Endothelial cell of umbilical vein (primary cell): ENCODE measurements at regions not wholly inside any gene's neighbourhood (a gene's known extent, or its start where the extent isn't known, plus 50 kb on each side); places are given as distances from the start of the nearest gene placed in this dataset.
"Not testable (repeated sequence)": the region's sequence is repeated elsewhere in the genome, so short reads cannot be mapped to it uniquely, and the experiment has no call there.

Experiments used
- BruUV-seq: library from RNA; stranded (reverse); fragments of 400-500 nt; replicated peaks from 2 replicates; lab custom pipeline; 2021; lab: Mats Ljungman, UMichigan
- CTCF ChIA-PET: fragments of 300-600, 350-600 bp; sonication (Branson Sonifier 250); formaldehyde crosslinking; loops from one replicate; lab custom pipeline; 2021; ENCODE audit warnings: antibody characterized with exemption, inconsistent platforms; lab: Charles Lee
- POLR2A ChIA-PET: fragments of 300-600, 350-600 bp; sonication (Branson Sonifier 250); formaldehyde crosslinking; loops from one replicate; lab custom pipeline; 2021; ENCODE audit warnings: antibody characterized with exemption, inconsistent platforms; lab: Charles Lee
- DNase-seq: peaks from one replicate; pipeline ENCODE4 v3.0.0-alpha.2; 2011; ENCODE audit warnings: low read depth, low spot score
- FAIRE-seq: peaks from 2 replicates; lab custom pipeline; 2011; peaks lifted over from hg19 to GRCh38; lab: Jason Lieb, UNC
- H2AFZ ChIP-seq: 2 replicates; pipeline ENCODE4 v1.6.0; 2012; ENCODE audit warnings: low read depth, low read length, control low read depth, inconsistent platforms
- H3K27ac ChIP-seq: 2 replicates; pipeline ENCODE4 v1.5.1; 2011; ENCODE audit warnings: low read depth, mild to moderate bottlenecking, control low read depth, low read length, moderate library complexity; ENCODE audit not compliant: insufficient read depth
- H3K27me3 ChIP-seq, 2 experiments: 2 replicates each; pipeline versions ENCODE4 v1.6.0 to v1.6.1; 2011; ENCODE audit warnings: low read length in 2 of 2, mixed read lengths in 1 of 2; ENCODE audit not compliant: control insufficient read depth in 2 of 2, insufficient read depth in 2 of 2
- H3K36me3 ChIP-seq, 2 experiments: 2 replicates in 1 of 2; 3 replicates in 1 of 2; pipeline ENCODE4 v1.5.1; 2011; ENCODE audit warnings: low read length in 2 of 2, mild to moderate bottlenecking in 1 of 2, moderate library complexity in 1 of 2; ENCODE audit not compliant: control insufficient read depth in 2 of 2, insufficient read depth in 2 of 2; ENCODE audit errors: extremely low read depth in 1 of 2
- H3K4me1 ChIP-seq: 3 replicates; pipeline ENCODE4 v1.5.1; 2011; ENCODE audit warnings: mild to moderate bottlenecking, low read length; ENCODE audit not compliant: control insufficient read depth, insufficient read depth; ENCODE audit errors: extremely low read depth
- H3K4me2 ChIP-seq: 2 replicates; pipeline ENCODE4 v1.6.1; 2011; ENCODE audit warnings: low read length, control low read depth, mixed read lengths; ENCODE audit not compliant: insufficient read depth
- H3K4me3 ChIP-seq, 3 experiments: fragments of 200-600 bp in 1 of 3; sonication (generic), shearing (Covaris generic) in 1 of 3; replicated peaks in 1 of 3; 2 replicates each; pipeline ENCODE4 v1.5.1; 2011 to 2016; ENCODE audit warnings: control low read depth in 3 of 3, low read length in 3 of 3, mild to moderate bottlenecking in 2 of 3, inconsistent platforms in 1 of 3, low read depth in 1 of 3, moderate library complexity in 1 of 3; ENCODE audit not compliant: insufficient read depth in 1 of 3
- H3K79me2 ChIP-seq: 2 replicates; pipeline ENCODE4 v1.6.0; 2012; ENCODE audit warnings: low read length, inconsistent platforms; ENCODE audit not compliant: control insufficient read depth, insufficient read depth
- H3K9ac ChIP-seq: replicated peaks from 2 replicates; pipeline ENCODE3; 2011; ENCODE audit warnings: low read length, control low read depth; ENCODE audit not compliant: insufficient read depth; ENCODE audit errors: extremely low read depth
- H3K9me1 ChIP-seq: replicated peaks from 3 replicates; pipeline ENCODE4 v1.6.0; 2011; ENCODE audit warnings: mild to moderate bottlenecking, low read length; ENCODE audit not compliant: control insufficient read depth, insufficient read depth; ENCODE audit errors: extremely low read depth
- H3K9me3 ChIP-seq: replicated peaks from 2 replicates; pipeline ENCODE4 v1.5.1; 2012; ENCODE audit warnings: low read length, inconsistent platforms; ENCODE audit not compliant: control insufficient read depth, insufficient read depth
- H4K20me1 ChIP-seq: replicated peaks from 2 replicates; pipeline ENCODE3; 2011; ENCODE audit warnings: mild to moderate bottlenecking, low read length; ENCODE audit not compliant: control insufficient read depth, insufficient read depth; ENCODE audit errors: extremely low read depth
- EZH2 ChIP-seq: IDR thresholded peaks from 2 replicates; pipeline ENCODE4 v1.6.1; 2012; ENCODE audit warnings: borderline replicate concordance, low read depth, mild to moderate bottlenecking, moderate library complexity, low read length, inconsistent platforms; ENCODE audit not compliant: severe bottlenecking
- FOS ChIP-seq: IDR thresholded peaks from 2 replicates; pipeline ENCODE4 v1.6.1; 2011; ENCODE audit warnings: mild to moderate bottlenecking, low read length, moderate library complexity, borderline replicate concordance; ENCODE audit not compliant: insufficient read depth
- GATA2 ChIP-seq: IDR thresholded peaks from 2 replicates; pipeline ENCODE4 v1.7.0; 2011; ENCODE audit warnings: low read depth, mild to moderate bottlenecking, moderate library complexity, mixed read lengths, low read length; ENCODE audit not compliant: insufficient read length, insufficient read depth
- JUN ChIP-seq: IDR thresholded peaks from 2 replicates; pipeline ENCODE4 v1.6.1; 2011; ENCODE audit warnings: borderline replicate concordance, low read depth; ENCODE audit not compliant: insufficient read length, insufficient read depth
- MAX ChIP-seq: IDR thresholded peaks from 2 replicates; pipeline ENCODE4 v1.6.1; 2011; ENCODE audit not compliant: insufficient read depth, insufficient read length
- MYC ChIP-seq: IDR thresholded peaks from one replicate; pipeline ENCODE4 v1.6.1; 2011; ENCODE audit warnings: mild to moderate bottlenecking, low read depth, low read length
- POLR2A ChIP-seq: IDR thresholded peaks from 2 replicates; pipeline ENCODE4 v1.6.1; 2012; ENCODE audit warnings: low read depth, mild to moderate bottlenecking, control low read depth, low read length
- POLR2AphosphoS5 ChIP-seq: IDR thresholded peaks from 2 replicates; pipeline ENCODE4 v1.6.1; 2012; ENCODE audit warnings: low read depth, mild to moderate bottlenecking, control low read depth, low read length, moderate library complexity; ENCODE audit not compliant: insufficient read depth
- dilution Hi-C: fragments of 300-500 bp; cut with MboI; formaldehyde crosslinking; loops from one replicate; pipeline ENCODE4 v1.15.0; 2019; ENCODE audit warnings: low sequenced_read_pairs; ENCODE audit not compliant: extremely low pct_ligation_motif_present
- intact Hi-C: fragments of 100-400 bp; cut with micrococcal nuclease; formaldehyde crosslinking; loops from one replicate; pipeline ENCODE4 v1.10.0; 2022
- TF ChIP-seq, protein P1 (sequence below), 2 donors: IDR thresholded peaks; 1 replicate in 1 of 2; 2 replicates in 1 of 2; pipeline ENCODE4 v1.5.1; 2011; ENCODE audit warnings: low read length in 2 of 2, mild to moderate bottlenecking in 2 of 2, moderate library complexity in 2 of 2, control low read depth in 1 of 2, inconsistent platforms in 1 of 2, low read depth in 1 of 2; ENCODE audit not compliant: insufficient read depth in 1 of 2; ENCODE audit errors: extremely low read depth in 1 of 2

- H3K4me1 ChIP-seq: no peaks in the 10 kb centered on the region
- dilution Hi-C loops: no loop called here
- DNase-seq: no peak
- H3K9me1 ChIP-seq: no peaks in the 10 kb centered on the region
- no TSS peak for BruUV-seq
- H3K79me2 ChIP-seq: no peaks in the 10 kb centered on the region
- H2AFZ ChIP-seq: no peak overlapping the region
- intact Hi-C loops: no loop called here
- H3K9ac ChIP-seq: no peak overlapping the region
- H3K4me2 ChIP-seq: no peak overlapping the region
- H3K4me3 ChIP-seq: no peak overlapping the region
- FAIRE-seq: no peak
- TF ChIP-seq MAX (no peak), GATA2 (no peak), POLR2A (no peak), MYC (no peak), JUN (no peak), EZH2 (no peak), FOS (no peak), POLR2AphosphoS5 (no peak)
- TF ChIP-seq, protein P1, sequence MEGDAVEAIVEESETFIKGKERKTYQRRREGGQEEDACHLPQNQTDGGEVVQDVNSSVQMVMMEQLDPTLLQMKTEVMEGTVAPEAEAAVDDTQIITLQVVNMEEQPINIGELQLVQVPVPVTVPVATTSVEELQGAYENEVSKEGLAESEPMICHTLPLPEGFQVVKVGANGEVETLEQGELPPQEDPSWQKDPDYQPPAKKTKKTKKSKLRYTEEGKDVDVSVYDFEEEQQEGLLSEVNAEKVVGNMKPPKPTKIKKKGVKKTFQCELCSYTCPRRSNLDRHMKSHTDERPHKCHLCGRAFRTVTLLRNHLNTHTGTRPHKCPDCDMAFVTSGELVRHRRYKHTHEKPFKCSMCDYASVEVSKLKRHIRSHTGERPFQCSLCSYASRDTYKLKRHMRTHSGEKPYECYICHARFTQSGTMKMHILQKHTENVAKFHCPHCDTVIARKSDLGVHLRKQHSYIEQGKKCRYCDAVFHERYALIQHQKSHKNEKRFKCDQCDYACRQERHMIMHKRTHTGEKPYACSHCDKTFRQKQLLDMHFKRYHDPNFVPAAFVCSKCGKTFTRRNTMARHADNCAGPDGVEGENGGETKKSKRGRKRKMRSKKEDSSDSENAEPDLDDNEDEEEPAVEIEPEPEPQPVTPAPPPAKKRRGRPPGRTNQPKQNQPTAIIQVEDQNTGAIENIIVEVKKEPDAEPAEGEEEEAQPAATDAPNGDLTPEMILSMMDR (IDR thresholded peaks at IDR 0.05; ENCODE audit: extremely low read depth in 1 of 2, insufficient read depth in 1 of 2, low read depth in 1 of 2, low read length in 2 of 2): no peak
- CTCF ChIA-PET: no interaction called here
- no peaks in the 10 kb centered on the region for H4K20me1 ChIP-seq
- no peaks in the 10 kb centered on the region for H3K36me3 ChIP-seq
- POLR2A ChIA-PET: no interaction called here
- no peak overlapping the region for H3K27ac ChIP-seq
- H3K9me3 ChIP-seq: no peaks in the 10 kb centered on the region
- no peaks in the 10 kb centered on the region for H3K27me3 ChIP-seq
These were observed 203.7 kb downstream of the TMEM167A start for GRCh38 chr5:82873452-82873851.

DNA sequence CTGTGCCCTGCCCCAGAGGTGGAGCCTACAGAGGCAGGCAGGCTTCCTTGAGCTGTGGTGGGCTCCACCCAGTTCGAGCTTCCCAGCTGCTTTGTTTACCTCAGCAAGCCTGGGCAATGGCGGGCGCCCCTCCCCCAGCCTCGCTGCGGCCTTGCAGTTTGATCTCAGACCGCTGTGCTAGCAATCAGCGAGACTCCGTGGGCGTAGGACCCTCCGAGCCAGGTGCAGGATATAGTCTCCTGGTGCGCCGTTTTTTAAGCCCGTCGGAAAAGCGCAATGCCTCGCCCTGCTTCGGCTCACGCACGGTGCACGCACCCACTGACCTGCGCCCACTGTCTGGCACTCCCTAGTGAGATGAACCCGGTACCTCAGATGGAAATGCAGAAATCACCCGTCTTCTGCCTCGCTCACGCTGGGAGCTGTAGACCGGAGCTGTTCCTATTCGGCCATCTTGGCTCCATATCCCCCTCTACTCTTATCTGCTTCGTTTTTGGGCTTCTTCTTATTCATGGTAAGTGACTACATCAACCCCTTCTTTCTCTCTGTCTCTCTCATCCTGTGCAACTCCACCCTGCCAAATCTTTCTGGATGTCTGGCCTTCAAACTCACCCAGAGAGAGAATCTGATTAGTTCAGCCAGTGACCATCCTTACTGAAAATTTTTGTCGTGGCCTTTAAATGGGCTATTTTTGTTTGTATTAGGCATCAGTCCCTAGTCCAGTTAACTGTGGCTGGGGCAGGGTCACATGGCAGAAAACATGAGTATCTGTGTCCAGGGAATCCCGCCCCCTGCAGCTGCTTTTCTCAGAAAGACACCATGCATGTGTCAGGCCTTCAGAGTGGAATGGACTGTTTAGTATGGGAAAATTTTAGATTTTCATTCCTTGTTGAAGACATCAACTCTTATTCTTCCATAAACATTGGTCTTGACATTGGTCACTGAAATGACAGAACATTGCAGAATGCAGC is 204.6 kb downstream of the TMEM167A start:
- H3K9ac ChIP-seq, H3K4me3 ChIP-seq, dilution Hi-C loops, H4K20me1 ChIP-seq, FAIRE-seq, H3K9me3 ChIP-seq, H3K27ac ChIP-seq, BruUV-seq, DNase-seq, H3K27me3 ChIP-seq, CTCF ChIA-PET, H3K4me1 ChIP-seq, H3K9me1 ChIP-seq, H3K36me3 ChIP-seq, H3K4me2 ChIP-seq, intact Hi-C loops, H3K79me2 ChIP-seq, POLR2A ChIA-PET, H2AFZ ChIP-seq: not testable (repeated sequence)
